ENCODE measurements at regions not wholly inside any gene's neighbourhood (a gene's known extent, or its start where the extent isn't known, plus 50 kb on each side); places are given as distances from the start of the nearest gene placed in this dataset.
"Not testable (repeated sequence)": the region's sequence is repeated elsewhere in the genome, so short reads cannot be mapped to it uniquely, and the experiment has no call there.

- DNase-seq (ENCODE audit: low read depth): no peak
These were observed 400.5 kb upstream of the MEIS1 start for GRCh38 chr2:66034467-66034866.

- no peak for DNase-seq (ENCODE audit: low read depth)
These were observed 402.6 kb upstream of the MEIS1 start for GRCh38 chr2:66032226-66032775.

DNA sequence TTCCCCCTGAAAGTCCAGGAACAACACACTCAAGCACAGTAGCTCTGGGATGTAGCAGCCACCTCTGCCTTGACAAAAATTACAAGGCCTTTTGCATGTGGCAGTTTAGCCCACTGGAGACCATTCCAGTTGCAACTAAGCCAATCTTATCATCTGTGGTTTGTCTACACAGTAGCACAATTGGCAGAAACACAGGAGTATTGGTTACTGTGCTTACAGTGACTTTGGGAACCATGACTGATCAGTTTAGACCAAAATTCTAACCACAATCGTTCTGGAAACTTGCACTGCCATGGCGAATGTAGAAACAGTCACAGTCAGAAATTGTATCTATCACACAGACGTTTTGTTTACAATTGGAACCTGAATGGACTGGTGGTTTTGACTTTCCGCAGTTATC, 403.7 kb upstream of the MEIS1 start:
- no peak for DNase-seq (ENCODE audit: low read depth)

DNA sequence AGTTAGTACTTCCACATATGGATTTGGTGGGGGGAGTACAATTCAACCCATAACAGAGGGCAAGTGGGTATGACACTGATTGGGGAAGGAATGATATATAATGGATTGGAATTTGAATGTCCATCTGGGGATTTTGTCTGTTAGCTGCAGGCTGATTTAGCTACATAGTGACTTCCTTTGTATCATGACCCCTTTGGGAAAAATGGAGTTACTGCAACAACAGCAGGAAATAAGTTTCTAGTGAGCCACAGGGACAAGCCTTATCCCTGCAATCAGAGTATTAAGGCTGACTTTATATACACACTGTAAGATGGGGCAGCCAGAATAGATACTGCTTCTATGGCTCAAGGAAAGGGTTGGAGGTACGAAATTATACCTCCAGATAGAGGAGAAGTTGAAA, 404.4 kb upstream of the MEIS1 start:
- DNase-seq (ENCODE audit: low read depth): peak; percentile 4

DNA sequence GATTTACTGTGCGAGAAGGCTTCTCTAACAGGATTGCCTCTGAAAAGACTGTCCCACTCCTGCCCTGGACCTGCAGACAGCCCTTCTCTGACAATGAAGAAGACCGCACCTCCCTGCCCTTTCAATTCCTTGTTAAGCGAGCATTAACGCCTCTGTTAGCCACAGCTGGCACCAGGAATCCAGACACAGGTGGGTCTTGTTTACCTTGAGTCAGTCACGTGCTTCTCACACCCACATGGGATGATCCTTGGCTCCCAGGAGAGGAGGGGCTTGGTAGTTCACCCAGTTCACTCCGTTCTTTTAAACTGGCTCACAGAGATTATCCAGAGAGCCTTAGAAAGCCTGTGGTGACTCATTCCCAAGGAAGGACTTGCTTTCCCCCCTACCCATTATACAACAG, 410.5 kb upstream of the MEIS1 start:
- no peak for DNase-seq (ENCODE audit: low read depth)

DNA sequence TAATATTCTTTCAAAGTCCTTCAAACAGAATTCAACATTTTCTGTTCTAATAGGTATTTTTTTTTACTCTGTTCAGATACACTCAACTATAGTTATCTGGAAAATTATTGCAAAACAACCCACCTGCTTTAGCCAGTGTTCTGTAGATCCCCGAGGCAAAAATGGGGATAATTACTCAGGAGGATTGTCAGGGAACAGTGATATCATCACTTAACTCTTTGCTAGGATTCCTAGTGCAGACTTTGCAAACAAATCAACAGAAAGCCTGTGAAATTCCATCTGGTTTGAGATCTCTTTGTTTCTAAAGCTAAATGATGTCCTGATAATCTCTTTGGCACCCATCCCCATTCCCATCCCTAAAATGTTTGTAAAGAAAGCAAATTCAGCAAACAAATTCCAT, 413.6 kb upstream of the MEIS1 start:
- no peak for DNase-seq (ENCODE audit: low read depth)

GRCh38 chr2:66017763-66018162, 417.2 kb upstream of the MEIS1 start:
- DNase-seq (ENCODE audit: low read depth): no peak

DNA sequence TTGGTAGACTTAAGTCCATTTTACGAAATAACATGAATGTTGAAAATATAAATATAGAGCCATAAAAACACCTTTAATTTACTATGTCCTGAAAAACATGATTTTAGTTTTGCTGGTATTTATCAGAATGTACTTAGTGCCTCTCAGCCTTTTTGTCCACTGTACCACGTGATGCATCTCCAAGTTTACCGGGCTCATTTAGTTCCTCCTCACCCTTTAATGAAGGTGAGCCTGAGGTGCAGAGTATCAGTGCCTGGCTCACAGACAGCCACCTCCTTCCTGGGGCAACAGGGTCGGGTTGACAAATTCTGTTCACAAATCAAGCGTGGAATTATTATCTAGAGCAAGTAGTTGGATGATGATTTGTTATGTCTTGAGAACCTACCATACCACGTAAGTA, 420.5 kb upstream of the MEIS1 start:
- DNase-seq (ENCODE audit: low read depth): no peak

DNA sequence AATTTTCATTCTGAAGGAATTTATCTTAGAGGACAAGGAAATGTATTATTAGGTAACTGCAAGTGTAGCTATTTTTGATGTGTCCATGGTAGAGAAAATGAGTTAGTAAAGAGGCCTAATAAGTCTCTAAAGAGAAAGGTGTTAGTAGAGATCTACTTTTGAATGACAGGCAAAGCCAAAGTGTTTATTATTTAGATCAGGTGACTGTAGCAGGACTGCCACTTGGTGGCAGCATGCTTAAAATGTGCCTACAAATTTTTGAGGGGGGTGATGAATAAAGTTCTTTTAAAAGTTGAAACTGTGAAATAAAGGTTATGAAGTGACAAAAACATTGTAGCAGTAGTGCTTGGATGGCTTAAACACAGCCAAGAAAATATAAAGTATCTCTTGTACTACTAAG, 421.5 kb upstream of the MEIS1 start:
- no peak for DNase-seq (ENCODE audit: low read depth)

GRCh38 chr2:66003931-66004330, 431.0 kb upstream of the MEIS1 start:
- DNase-seq (ENCODE audit: low read depth): no peak

DNA sequence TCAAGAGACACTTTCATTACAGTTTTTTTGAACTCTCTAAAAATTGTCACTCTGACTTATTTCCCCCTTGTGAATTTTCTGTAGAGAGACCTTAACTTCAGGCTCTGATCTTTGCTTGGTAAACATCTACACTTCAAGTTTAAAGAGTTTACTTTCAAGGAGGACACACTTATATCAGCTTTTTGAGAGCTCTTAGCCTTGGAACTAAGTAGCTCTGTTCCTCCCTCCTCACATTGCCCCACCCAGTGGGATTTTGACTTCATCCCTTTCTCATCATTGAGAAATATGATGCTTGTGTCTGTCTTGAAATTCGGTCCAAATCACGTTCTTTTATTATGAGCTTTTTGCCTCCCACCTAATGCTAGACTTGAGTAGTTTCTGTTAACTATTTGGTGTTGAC, 433.4 kb upstream of the MEIS1 start:
- no peak for DNase-seq (ENCODE audit: low read depth)

DNA sequence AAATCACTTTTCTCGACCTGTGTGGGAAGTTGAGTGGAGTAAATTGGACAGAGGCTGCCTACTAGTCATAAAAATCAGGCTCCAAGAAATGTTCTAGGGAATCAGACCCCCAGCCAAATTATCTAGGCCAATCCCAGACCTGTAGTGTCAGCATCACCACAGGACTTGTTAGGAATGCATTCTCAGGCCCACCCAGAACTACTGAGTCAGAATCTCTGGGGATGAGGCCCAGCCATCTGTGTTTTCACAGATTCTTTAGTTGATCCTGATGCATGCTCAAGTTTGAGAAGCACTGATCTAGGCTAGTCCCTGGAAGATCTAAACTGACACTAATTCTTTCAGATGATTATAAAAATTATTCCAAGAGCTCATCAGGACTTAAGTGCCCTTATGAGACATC, 434.0 kb upstream of the MEIS1 start:
- no peak for DNase-seq (ENCODE audit: low read depth)

DNA sequence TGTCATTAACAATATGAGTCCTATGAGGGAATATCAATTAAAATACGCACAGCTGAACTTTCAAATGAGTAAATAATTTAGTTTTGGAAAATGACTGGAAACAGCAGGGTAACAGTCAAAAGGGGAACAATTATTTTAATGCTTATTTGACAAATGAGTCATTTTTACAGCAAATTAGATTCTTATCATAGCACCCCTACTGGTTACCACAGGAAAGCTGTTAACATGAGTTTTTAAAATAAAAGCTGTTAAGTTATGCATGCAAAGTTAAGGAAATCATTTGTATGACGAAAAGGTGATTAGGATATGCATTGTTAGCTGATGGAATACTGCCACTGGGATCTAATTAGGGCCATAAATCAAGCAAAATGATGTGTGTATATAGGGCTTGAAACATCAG, 435.1 kb upstream of the MEIS1 start:
- no peak for DNase-seq (ENCODE audit: low read depth)

DNA sequence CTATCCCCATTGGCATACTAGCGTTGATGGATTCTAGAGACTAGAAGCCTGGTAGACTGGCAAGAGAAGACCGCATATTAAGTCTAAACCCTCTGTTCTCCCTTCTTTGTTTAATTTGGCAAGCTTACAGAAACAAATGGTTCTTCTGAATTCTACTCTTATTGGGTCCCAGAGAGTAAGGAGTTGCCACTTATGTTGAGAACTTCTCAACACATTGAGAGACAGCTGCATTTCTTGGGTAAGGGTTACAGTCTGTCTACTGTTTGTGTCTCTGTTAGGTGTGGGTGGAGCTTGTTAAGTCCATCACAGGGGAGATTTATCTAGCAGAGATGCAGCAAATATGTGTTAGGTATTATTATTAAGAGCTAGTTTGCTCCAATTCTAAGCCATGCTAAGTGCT, 435.8 kb upstream of the MEIS1 start:
- no peak for DNase-seq (ENCODE audit: low read depth)

GRCh38 chr2:65997961-65998360, 437.0 kb upstream of the MEIS1 start:
- peak; percentile 2 for DNase-seq (ENCODE audit: low read depth)

DNA sequence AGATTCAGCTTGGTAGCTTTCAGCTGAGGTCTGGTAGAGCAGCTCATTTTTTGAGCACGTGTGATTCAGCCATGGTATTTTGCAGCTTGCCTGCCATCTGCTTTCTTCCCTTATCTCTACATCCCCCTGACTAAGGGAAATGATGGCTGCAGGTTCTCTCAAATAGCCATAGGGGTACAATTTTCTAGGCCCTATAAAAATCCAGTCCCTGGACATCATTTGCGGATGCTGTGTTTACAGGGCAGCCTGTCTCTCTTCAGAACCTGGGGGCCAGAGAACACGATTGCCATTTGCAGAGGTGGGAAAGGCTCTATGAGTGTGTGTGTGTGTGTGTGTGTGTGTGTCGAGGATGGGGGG, 442.7 kb upstream of the MEIS1 start:
- no peak for DNase-seq (ENCODE audit: low read depth)

DNA sequence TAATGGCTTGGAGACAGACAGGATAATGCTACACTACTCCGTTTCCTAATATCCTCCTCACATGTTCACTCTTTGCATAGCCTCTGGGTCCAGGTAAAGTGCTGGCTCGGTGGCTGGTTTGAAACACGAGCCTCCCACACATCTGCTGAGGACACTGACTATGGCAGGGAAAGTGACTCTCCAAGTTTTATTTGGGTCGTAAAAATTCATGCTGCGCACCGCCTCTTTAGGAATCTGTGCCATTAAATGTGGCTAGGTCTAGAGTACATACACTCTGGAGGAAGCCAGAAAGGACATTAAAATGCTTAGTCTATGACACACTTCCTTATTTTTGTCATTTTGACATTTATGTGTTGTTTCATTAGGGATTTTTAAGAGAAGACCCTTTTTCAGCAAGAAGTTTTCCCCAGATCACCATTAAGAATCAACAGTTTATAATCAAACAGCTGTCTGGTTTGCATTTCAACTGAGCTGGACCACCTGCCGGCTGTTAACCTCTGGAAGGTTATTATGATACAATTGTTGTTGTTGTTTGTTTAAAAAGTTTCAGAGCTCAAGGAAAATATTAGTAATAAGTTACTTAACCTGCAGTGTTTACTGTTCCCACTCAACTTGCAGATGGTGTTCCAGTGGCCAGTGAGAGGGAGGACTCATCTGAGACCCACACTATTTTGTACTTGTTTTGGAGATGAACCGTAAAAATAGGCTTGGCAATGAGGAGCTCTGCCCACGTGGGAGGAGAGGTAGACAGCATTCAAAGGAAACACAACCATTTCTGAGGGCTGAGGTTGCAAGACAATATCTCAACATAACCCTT, 443.3 kb upstream of the MEIS1 start:
- no peak for DNase-seq (ENCODE audit: low read depth)

- DNase-seq (ENCODE audit: low read depth): no peak
These were observed 448.9 kb upstream of the MEIS1 start for GRCh38 chr2:65985986-65986385.

- DNase-seq (ENCODE audit: low read depth): no peak
These were observed 454.4 kb upstream of the MEIS1 start for GRCh38 chr2:65980531-65980930.

GRCh38 chr2:65979446-65979845, 455.5 kb upstream of the MEIS1 start:
- no peak for DNase-seq (ENCODE audit: low read depth)

DNA sequence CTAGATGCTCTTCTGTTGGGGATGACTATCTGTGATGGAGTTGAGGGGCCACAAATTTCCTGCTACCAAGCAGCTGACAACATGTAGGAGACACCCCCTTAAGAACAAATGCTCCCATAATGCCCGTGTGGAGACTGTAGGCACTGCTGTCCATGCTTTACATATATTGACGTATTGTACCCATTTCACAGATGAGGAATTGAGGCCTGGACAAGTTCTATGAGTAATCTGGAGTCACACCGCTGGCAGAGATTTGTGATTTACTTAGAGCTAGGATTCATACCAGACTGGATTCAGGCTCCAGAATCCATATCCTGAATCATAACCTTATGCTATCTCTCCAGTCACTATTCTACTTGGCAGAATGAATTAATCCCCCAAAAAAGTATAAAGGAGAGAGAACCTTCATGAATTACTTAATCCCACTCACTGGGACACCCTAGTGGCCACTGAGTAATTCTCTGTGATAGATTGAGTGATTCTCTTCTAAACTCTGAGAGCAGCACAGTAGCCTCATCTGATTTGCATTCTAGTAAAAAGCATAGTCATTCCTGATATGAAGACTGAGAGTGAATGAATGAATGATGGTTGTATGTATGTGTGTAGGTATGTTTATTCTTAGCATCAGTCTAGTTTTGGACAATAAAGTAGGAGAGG, 460.7 kb upstream of the MEIS1 start:
- DNase-seq (ENCODE audit: low read depth): no peak

DNA sequence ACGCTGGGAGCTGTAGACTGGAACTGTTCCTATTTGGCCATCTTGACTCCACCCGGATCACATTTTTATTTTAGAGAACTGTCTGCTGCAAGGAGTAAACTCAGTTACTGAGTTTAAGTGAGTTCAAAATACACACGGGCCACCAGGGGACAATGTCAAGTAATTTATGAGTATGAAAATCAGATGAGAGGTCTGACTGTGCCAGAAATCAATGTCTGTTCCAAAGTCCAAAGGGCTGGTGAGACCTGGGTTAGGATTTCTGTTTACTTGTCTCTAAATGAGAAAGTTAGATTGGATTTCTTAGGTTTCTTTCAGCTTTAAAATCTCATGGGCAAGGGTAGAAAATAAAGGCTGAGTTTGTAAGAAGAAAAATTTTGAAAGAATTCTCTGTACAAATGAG, 465.8 kb upstream of the MEIS1 start:
- DNase-seq (ENCODE audit: low read depth): no peak

GRCh38 chr2:65963303-65963702, 471.6 kb upstream of the MEIS1 start:
- not testable (repeated sequence) for DNase-seq (ENCODE audit: low read depth)

Data from HT1080 (cell line).